Astrocyte (in vitro differentiated cells and primary cell): ENCODE measurements at regions not wholly inside any gene's neighbourhood (a gene's known extent, or its start where the extent isn't known, plus 50 kb on each side); places are given as distances from the start of the nearest gene placed in this dataset.

Experiments used
- DNase-seq: peaks from one replicate; pipeline ENCODE4 v3.0.0-alpha.2; 2010; ENCODE audit warnings: low read depth
- FAIRE-seq: peaks from 2 replicates; lab custom pipeline; 2011; peaks lifted over from hg19 to GRCh38; lab: Jason Lieb, UNC
- H2AFZ ChIP-seq: 2 replicates; pipeline ENCODE4 v1.6.0; 2012; ENCODE audit warnings: low read depth, low read length, inconsistent platforms
- H3K27ac ChIP-seq: 2 replicates; pipeline ENCODE4 v1.5.1; 2011; ENCODE audit warnings: low read depth, low read length, inconsistent platforms
- H3K27me3 ChIP-seq: 2 replicates; pipeline ENCODE4 v1.6.0; 2011; ENCODE audit warnings: low read length, inconsistent platforms; ENCODE audit not compliant: insufficient read depth
- H3K36me3 ChIP-seq: 2 replicates; pipeline ENCODE4 v1.5.1; 2011; ENCODE audit warnings: low read length, inconsistent platforms; ENCODE audit not compliant: insufficient read depth
- H3K4me1 ChIP-seq: 2 replicates; pipeline ENCODE4 v1.5.1; 2011; ENCODE audit warnings: low read length, inconsistent platforms; ENCODE audit not compliant: insufficient read depth
- H3K4me2 ChIP-seq: 2 replicates; pipeline ENCODE4 v1.6.0; 2012; ENCODE audit warnings: low read length, inconsistent platforms
- H3K4me3 ChIP-seq: 2 replicates; pipeline ENCODE4 v1.5.1; 2011; ENCODE audit warnings: low read depth, mild to moderate bottlenecking, low read length, inconsistent platforms; ENCODE audit not compliant: insufficient read depth
- H3K79me2 ChIP-seq: 2 replicates; pipeline ENCODE4 v1.6.0; 2012; ENCODE audit warnings: mild to moderate bottlenecking, low read length, inconsistent platforms; ENCODE audit not compliant: insufficient read depth
- H3K9ac ChIP-seq: 2 replicates; pipeline ENCODE4 v1.6.0; 2012; ENCODE audit warnings: mild to moderate bottlenecking, low read length, inconsistent platforms
- H3K9me3 ChIP-seq: 2 replicates; pipeline ENCODE4 v1.5.1; 2012; ENCODE audit warnings: low read depth, mild to moderate bottlenecking, low read length, inconsistent platforms; ENCODE audit not compliant: insufficient read depth
- H4K20me1 ChIP-seq: 2 replicates; pipeline ENCODE4 v1.6.0; 2012; ENCODE audit warnings: low read length, inconsistent platforms; ENCODE audit not compliant: insufficient read depth
- H3K27ac Mint-ChIP-seq: one replicate; pipeline ENCODE4 v1.8.0; 2021; ENCODE audit warnings: mild to moderate bottlenecking, mixed read lengths; ENCODE audit not compliant: unreplicated experiment
- H3K27me3 Mint-ChIP-seq: one replicate; pipeline ENCODE4 v1.8.0; 2021; ENCODE audit warnings: low read depth, mixed read lengths; ENCODE audit not compliant: unreplicated experiment
- H3K36me3 Mint-ChIP-seq: one replicate; pipeline ENCODE4 v1.8.0; 2021; ENCODE audit warnings: low read depth, mixed read lengths; ENCODE audit not compliant: unreplicated experiment
- H3K4me1 Mint-ChIP-seq: one replicate; pipeline ENCODE4 v1.8.0; 2021; ENCODE audit warnings: low read depth, mixed read lengths; ENCODE audit not compliant: unreplicated experiment
- H3K4me3 Mint-ChIP-seq: one replicate; pipeline ENCODE4 v1.8.0; 2021; ENCODE audit warnings: mild to moderate bottlenecking, moderate library complexity, mixed read lengths; ENCODE audit not compliant: unreplicated experiment
- H3K9me3 Mint-ChIP-seq: one replicate; pipeline ENCODE4 v1.8.0; 2021; ENCODE audit warnings: mild to moderate bottlenecking, mixed read lengths; ENCODE audit not compliant: unreplicated experiment
- EZH2 ChIP-seq: IDR thresholded peaks from 2 replicates; pipeline ENCODE4 v1.6.1; 2012; ENCODE audit warnings: mild to moderate bottlenecking, low read length, inconsistent platforms; ENCODE audit not compliant: insufficient read depth
- TF ChIP-seq, protein P1 (sequence below): IDR thresholded peaks from 2 replicates; pipeline ENCODE4 v1.5.1; 2011; ENCODE audit warnings: low read depth, mild to moderate bottlenecking, inconsistent platforms, low read length, moderate library complexity; ENCODE audit not compliant: insufficient read depth

DNA sequence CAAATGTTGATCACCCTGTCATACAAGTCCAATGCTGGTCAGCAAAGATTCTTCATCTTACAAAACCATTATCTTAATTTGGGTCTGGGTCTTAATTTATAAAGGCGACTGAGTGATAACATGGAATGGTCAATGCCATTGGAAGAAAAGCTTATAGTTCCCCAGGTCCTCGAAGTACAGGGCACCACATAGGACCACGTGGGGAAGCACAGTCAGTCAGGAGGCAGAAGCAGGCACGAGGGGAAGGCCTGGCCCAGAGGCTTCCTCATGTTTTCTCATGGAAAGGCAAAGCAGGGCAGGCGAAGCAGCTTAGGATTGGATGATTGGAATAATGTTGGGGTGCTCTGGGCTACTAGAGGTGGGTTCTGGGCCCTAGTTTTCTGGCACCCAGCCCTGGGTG lies 175.7 kb downstream of the FASLG start:
- Mint-ChIP-seq H3K9me3 (no peaks in the 10 kb centered on the region), H3K27ac (no peak overlapping the region), H3K27me3 (no peaks in the 10 kb centered on the region), H3K4me1 (peaks cover 2% of the 10 kb centered on the region), H3K36me3 (no peaks in the 10 kb centered on the region), H3K4me3 (no peak overlapping the region)
- Histone ChIP-seq H4K20me1 (no peaks in the 10 kb centered on the region), H3K4me1 (no peaks in the 10 kb centered on the region), H3K79me2 (no peaks in the 10 kb centered on the region), H3K27ac (no peak overlapping the region), H2AFZ (no peak overlapping the region), H3K9ac (no peak overlapping the region), H3K4me3 (no peak overlapping the region), H3K27me3 (no peaks in the 10 kb centered on the region), H3K9me3 (no peaks in the 10 kb centered on the region), H3K36me3 (no peaks in the 10 kb centered on the region), H3K4me2 (no peak overlapping the region)
- no peak for FAIRE-seq
- TF ChIP-seq, protein P1, sequence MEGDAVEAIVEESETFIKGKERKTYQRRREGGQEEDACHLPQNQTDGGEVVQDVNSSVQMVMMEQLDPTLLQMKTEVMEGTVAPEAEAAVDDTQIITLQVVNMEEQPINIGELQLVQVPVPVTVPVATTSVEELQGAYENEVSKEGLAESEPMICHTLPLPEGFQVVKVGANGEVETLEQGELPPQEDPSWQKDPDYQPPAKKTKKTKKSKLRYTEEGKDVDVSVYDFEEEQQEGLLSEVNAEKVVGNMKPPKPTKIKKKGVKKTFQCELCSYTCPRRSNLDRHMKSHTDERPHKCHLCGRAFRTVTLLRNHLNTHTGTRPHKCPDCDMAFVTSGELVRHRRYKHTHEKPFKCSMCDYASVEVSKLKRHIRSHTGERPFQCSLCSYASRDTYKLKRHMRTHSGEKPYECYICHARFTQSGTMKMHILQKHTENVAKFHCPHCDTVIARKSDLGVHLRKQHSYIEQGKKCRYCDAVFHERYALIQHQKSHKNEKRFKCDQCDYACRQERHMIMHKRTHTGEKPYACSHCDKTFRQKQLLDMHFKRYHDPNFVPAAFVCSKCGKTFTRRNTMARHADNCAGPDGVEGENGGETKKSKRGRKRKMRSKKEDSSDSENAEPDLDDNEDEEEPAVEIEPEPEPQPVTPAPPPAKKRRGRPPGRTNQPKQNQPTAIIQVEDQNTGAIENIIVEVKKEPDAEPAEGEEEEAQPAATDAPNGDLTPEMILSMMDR = no peak
- TF ChIP-seq EZH2 = no peak
- no peak for DNase-seq

DNA sequence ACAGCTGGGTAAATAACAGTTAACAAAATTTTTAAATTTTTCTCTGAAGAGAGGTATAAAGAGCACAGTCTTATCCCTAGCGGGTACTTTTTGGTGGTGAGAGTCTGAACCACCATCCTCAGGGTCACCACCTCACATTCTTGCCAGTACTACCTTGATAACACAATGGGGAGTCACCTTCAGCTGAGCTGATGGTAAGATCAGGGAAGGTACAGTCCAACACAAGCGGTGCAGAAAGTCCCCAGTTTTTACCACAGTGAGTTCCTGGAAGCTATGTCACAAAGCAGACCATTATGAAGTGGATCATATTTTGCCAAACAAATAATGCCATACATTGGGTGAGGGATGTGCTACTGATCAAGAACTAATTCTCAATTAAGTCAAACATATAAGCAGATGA lies 176.9 kb downstream of the FASLG start:
- no peaks in the 10 kb centered on the region for H3K9me3 Mint-ChIP-seq
- no peaks in the 10 kb centered on the region for H3K27me3 ChIP-seq
- no peak for TF ChIP-seq EZH2
- TF ChIP-seq, protein P1 = no peak
- no peak overlapping the region for H3K4me2 ChIP-seq
- H3K36me3 ChIP-seq = no peaks in the 10 kb centered on the region
- H3K36me3 Mint-ChIP-seq = no peaks in the 10 kb centered on the region
- no peaks in the 10 kb centered on the region for H4K20me1 ChIP-seq
- no peak overlapping the region for H3K4me3 Mint-ChIP-seq
- H2AFZ ChIP-seq = no peak overlapping the region
- no peak overlapping the region for H3K27ac ChIP-seq
- no peaks in the 10 kb centered on the region for H3K27me3 Mint-ChIP-seq
- H3K4me1 Mint-ChIP-seq = peaks cover 2% of the 10 kb centered on the region
- no peak overlapping the region for H3K27ac Mint-ChIP-seq
- no peak for FAIRE-seq
- no peaks in the 10 kb centered on the region for H3K79me2 ChIP-seq
- H3K4me3 ChIP-seq = no peak overlapping the region
- no peaks in the 10 kb centered on the region for H3K9me3 ChIP-seq
- no peak for DNase-seq
- no peak overlapping the region for H3K9ac ChIP-seq
- H3K4me1 ChIP-seq = no peaks in the 10 kb centered on the region

DNA sequence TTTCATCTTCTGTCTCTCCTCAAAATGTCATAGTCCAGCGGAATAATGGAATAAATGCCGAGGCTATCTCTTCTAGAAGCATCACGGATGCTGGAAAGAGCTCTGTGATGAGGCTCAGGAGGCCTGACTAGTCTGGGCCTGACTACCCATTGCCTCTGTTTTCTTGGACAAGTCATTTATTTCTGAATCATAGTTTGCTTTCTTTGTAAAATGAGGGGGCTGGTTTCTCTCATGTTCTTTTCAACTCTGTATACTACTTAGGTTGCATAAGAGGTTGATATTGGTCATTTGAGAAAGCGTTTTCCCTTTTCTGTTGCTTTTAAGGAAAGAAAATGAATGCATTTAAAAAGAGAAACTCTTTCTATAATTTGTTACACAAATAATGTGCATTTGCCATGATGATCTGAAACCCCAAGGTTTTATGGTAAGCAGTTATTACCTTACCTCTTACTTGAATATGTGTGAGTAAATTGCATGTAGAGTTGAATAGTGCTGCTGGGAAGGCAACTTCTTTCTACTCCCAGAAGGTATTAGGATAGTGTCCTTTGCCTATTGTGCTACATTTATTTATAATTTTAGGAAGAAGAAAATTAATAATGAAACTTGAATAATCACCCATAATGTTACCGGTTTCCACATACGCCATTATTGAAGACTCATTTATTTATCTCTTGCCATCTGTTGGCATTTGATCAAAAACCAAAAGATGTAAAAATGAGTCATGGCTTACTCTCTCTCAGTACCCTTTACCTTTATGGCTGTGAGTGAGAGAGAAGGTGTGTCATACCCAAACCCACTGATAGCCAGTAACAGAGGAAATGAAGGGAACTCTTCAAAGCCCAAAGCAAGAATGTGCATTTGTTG lies 179.1 kb downstream of the FASLG start:
- peaks cover 2% of the 10 kb centered on the region for H3K4me1 Mint-ChIP-seq
- H3K9me3 ChIP-seq = no peaks in the 10 kb centered on the region
- H3K4me2 ChIP-seq = no peak overlapping the region
- H3K27me3 ChIP-seq = no peaks in the 10 kb centered on the region
- no peaks in the 10 kb centered on the region for H3K9me3 Mint-ChIP-seq
- no peaks in the 10 kb centered on the region for H4K20me1 ChIP-seq
- no peaks in the 10 kb centered on the region for H3K27me3 Mint-ChIP-seq
- H3K79me2 ChIP-seq = no peaks in the 10 kb centered on the region
- H3K36me3 Mint-ChIP-seq = no peaks in the 10 kb centered on the region
- no peak overlapping the region for H3K27ac ChIP-seq
- no peak overlapping the region for H3K4me3 Mint-ChIP-seq
- H3K4me3 ChIP-seq = no peak overlapping the region
- peak; percentile 26 for DNase-seq
- H3K36me3 ChIP-seq = no peaks in the 10 kb centered on the region
- H2AFZ ChIP-seq = no peak overlapping the region
- TF ChIP-seq, protein P1 = no peak
- no peak for TF ChIP-seq EZH2
- H3K9ac ChIP-seq = no peak overlapping the region
- no peaks in the 10 kb centered on the region for H3K4me1 ChIP-seq
- H3K27ac Mint-ChIP-seq = no peak overlapping the region
- FAIRE-seq = no peak
